Liver (tissue), 7 donors: ENCODE measurements at regions not wholly inside any gene's neighbourhood (a gene's known extent, or its start where the extent isn't known, plus 50 kb on each side); places are given as distances from the start of the nearest gene placed in this dataset.

Experiments used
- DNase-seq: peaks from one replicate; pipeline ENCODE4 v3.0.0-alpha.2; 2017; ENCODE audit warnings: low spot score
- H3K27ac ChIP-seq, 2 donors: one replicate each; pipeline ENCODE4 v1.7.0; 2013; ENCODE audit warnings: inconsistent platforms in 2 of 2, low read length in 2 of 2, control low read depth in 1 of 2, low read depth in 1 of 2, mild to moderate bottlenecking in 1 of 2
- H3K27me3 ChIP-seq, 4 donors: one replicate each; pipeline versions ENCODE4 v1.6.1 to v1.7.0; 2013; ENCODE audit warnings: low read length in 3 of 4, inconsistent platforms in 1 of 4, mild to moderate bottlenecking in 1 of 4, moderate library complexity in 1 of 4; ENCODE audit not compliant: control insufficient read depth in 4 of 4, insufficient read depth in 4 of 4
- H3K36me3 ChIP-seq, 4 donors: one replicate each; pipeline versions ENCODE4 v1.6.1 to v1.7.0; 2013; ENCODE audit warnings: low read length in 3 of 4, mild to moderate bottlenecking in 3 of 4, low read depth in 1 of 4, moderate library complexity in 1 of 4; ENCODE audit not compliant: control insufficient read depth in 4 of 4, insufficient read depth in 3 of 4
- H3K4me1 ChIP-seq, 4 donors: one replicate each; pipeline versions ENCODE4 v1.6.1 to v1.7.0; 2013; ENCODE audit warnings: low read length in 3 of 4, mild to moderate bottlenecking in 3 of 4, moderate library complexity in 1 of 4; ENCODE audit not compliant: control insufficient read depth in 4 of 4, insufficient read depth in 4 of 4
- H3K4me3 ChIP-seq, 3 donors: one replicate each; pipeline versions ENCODE4 v1.6.1 to v1.7.0; 2013; ENCODE audit warnings: low read length in 3 of 3, control low read depth in 1 of 3, low read depth in 1 of 3, mild to moderate bottlenecking in 1 of 3
- H3K9ac ChIP-seq, 2 donors: one replicate each; pipeline ENCODE4 v1.7.0; 2013; ENCODE audit warnings: low read length in 2 of 2, mild to moderate bottlenecking in 2 of 2, moderate library complexity in 2 of 2, control low read depth in 1 of 2, low read depth in 1 of 2
- H3K9me3 ChIP-seq, 4 donors: one replicate each; pipeline versions ENCODE4 v1.6.1 to v1.7.0; 2013; ENCODE audit warnings: low read length in 3 of 4; ENCODE audit not compliant: control insufficient read depth in 4 of 4
- FOXA2 ChIP-seq: IDR thresholded peaks from 2 replicates; pipeline ENCODE4 v1.6.1; 2016; ENCODE audit warnings: antibody characterized with exemption
- TAF1 ChIP-seq: conservative IDR thresholded peaks from 2 replicates; pipeline ENCODE4 v1.6.1; 2016; ENCODE audit warnings: antibody characterized with exemption, mild to moderate bottlenecking
- WGBS: extraction: QIAGEN DNeasy Blood & Tissue Kit; methylation state at CpG from one replicate; pipeline ENCODE4 v1.1.7; 2013; 5-methylcytosine and 5-hydroxymethylcytosine counted together
- TF ChIP-seq, protein P1 (sequence below): IDR thresholded peaks from 2 replicates; pipeline ENCODE4 v1.6.1; 2016; ENCODE audit warnings: antibody characterized with exemption
- donor health status: healthy.
- donor health status: healthy.
- donor health status: healthy.
- donor health status: healthy.

GRCh38 chr10:5310914-5311313, 53.9 kb upstream of the UCN3 start:
- H3K9ac ChIP-seq: no peak overlapping the region
- no peak for DNase-seq
- WGBS: 93% methylated on average over 3 of the region's 3 CpGs
- H3K27me3 ChIP-seq: no peaks in the 10 kb centered on the region
- no peak for TF ChIP-seq TAF1
- H3K9me3 ChIP-seq: peaks cover 0 to 3% (median 0%) of the 10 kb centered on the region in 4 donors
- no peak overlapping the region for H3K4me3 ChIP-seq
- no peaks in the 10 kb centered on the region for H3K4me1 ChIP-seq
- H3K36me3 ChIP-seq: no peaks in the 10 kb centered on the region
- H3K27ac ChIP-seq: no peak overlapping the region

DNA sequence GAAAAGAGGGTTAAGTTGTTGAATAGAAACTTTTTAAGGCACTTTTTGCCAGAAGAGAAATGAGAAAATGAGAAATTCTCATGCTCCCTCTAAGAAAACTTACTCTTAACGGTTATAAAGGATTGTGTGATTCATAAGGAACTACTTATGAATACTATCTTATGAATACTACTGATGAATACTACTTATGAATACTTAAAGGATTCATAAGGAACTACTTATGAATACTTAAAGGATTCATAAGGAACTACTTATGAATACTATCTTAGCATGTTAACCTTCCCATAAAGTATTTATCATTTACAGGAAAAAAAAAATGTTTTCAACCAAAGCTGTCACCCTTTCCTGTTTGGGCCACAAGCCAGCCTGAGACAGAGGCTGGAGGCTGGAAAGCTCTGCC, 53.1 kb upstream of the UCN3 start:
- DNase-seq: no peak
- no peaks in the 10 kb centered on the region for H3K27me3 ChIP-seq
- H3K9me3 ChIP-seq: peaks cover 0 to 3% (median 0%) of the 10 kb centered on the region in 4 donors
- H3K36me3 ChIP-seq: no peaks in the 10 kb centered on the region
- no peaks in the 10 kb centered on the region for H3K4me1 ChIP-seq
- no peak for TF ChIP-seq FOXA2
- no peak overlapping the region for H3K27ac ChIP-seq
- WGBS: 48% methylated on average over 1 of the region's 1 CpG
- H3K9ac ChIP-seq: no peak overlapping the region
- no peak overlapping the region for H3K4me3 ChIP-seq

DNA sequence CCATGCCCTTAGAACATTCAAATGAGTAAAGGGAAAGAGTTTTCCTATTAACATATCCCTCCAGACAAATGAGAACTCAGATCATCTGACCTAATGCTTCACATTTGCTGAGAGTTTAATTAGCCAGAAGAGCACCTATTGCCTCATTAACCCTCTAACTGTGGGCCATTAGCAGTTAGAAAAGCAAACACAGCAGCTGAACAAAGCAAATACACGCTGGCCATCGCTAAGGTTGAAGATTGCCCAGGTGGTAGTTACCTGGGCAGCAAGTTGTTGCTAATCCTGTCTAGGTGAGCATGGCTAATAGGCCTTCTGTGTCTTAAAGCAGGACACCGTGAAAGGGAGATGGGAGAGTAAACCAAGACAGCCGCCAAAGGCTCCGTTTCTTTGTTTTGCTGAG, 49.9 kb upstream of the UCN3 start:
- no peak overlapping the region for H3K4me3 ChIP-seq
- H3K27ac ChIP-seq: no peak overlapping the region
- H3K9ac ChIP-seq: no peak overlapping the region
- DNase-seq: no peak
- TF ChIP-seq, protein P1, sequence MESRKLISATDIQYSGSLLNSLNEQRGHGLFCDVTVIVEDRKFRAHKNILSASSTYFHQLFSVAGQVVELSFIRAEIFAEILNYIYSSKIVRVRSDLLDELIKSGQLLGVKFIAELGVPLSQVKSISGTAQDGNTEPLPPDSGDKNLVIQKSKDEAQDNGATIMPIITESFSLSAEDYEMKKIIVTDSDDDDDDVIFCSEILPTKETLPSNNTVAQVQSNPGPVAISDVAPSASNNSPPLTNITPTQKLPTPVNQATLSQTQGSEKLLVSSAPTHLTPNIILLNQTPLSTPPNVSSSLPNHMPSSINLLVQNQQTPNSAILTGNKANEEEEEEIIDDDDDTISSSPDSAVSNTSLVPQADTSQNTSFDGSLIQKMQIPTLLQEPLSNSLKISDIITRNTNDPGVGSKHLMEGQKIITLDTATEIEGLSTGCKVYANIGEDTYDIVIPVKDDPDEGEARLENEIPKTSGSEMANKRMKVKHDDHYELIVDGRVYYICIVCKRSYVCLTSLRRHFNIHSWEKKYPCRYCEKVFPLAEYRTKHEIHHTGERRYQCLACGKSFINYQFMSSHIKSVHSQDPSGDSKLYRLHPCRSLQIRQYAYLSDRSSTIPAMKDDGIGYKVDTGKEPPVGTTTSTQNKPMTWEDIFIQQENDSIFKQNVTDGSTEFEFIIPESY: no peak
- H3K4me1 ChIP-seq: no peaks in the 10 kb centered on the region
- H3K27me3 ChIP-seq: no peaks in the 10 kb centered on the region
- H3K36me3 ChIP-seq: no peaks in the 10 kb centered on the region
- no peaks in the 10 kb centered on the region for H3K9me3 ChIP-seq
- WGBS: 81% methylated on average over 5 of the region's 5 CpGs
